GM19043 (cell line): ENCODE measurements at regions not wholly inside any gene's neighbourhood (a gene's known extent, or its start where the extent isn't known, plus 50 kb on each side); places are given as distances from the start of the nearest gene placed in this dataset.

Experiments
- ATAC-seq: cut with Tn5 transposase; IDR thresholded peaks from one replicate; pipeline ENCODE4 v1.9.1; 2021; ENCODE audit warnings: low read depth; ENCODE audit not compliant: unreplicated experiment

GRCh38 chr3:43783987-43784639 is 93.4 kb downstream of the ABHD5 start:
- no peak for ATAC-seq

- no peak for ATAC-seq
These were observed 93.9 kb downstream of the ABHD5 start for GRCh38 chr3:43784640-43785011.

GRCh38 chr3:43785551-43785950 is 94.8 kb downstream of the ABHD5 start:
- ATAC-seq, result no peak

- ATAC-seq, result no peak
These were observed 95.4 kb downstream of the ABHD5 start for GRCh38 chr3:43786102-43786501.

GRCh38 chr3:43786526-43787305 is 96.0 kb downstream of the ABHD5 start:
- ATAC-seq, result no peak

- no peak for ATAC-seq
These were observed 96.6 kb downstream of the ABHD5 start for GRCh38 chr3:43787330-43787729.

- ATAC-seq, result no peak
These were observed 98.3 kb downstream of the ABHD5 start for GRCh38 chr3:43789028-43789427.

- ATAC-seq, result no peak
These were observed 99.3 kb downstream of the ABHD5 start for GRCh38 chr3:43790060-43790459.

GRCh38 chr3:43790476-43790875 is 99.7 kb downstream of the ABHD5 start:
- ATAC-seq, result no peak

- ATAC-seq, result no peak
These were observed 100.5 kb downstream of the ABHD5 start for GRCh38 chr3:43791246-43791645.

- no peak for ATAC-seq
These were observed 102.2 kb downstream of the ABHD5 start for GRCh38 chr3:43792904-43793303.

- no peak for ATAC-seq
These were observed 103.1 kb downstream of the ABHD5 start for GRCh38 chr3:43793648-43794372.

- ATAC-seq, result no peak
These were observed 104.0 kb downstream of the ABHD5 start for GRCh38 chr3:43794776-43795175.

- ATAC-seq, result no peak
These were observed 104.8 kb downstream of the ABHD5 start for GRCh38 chr3:43795491-43795890.

- no peak for ATAC-seq
These were observed 105.4 kb downstream of the ABHD5 start for GRCh38 chr3:43796041-43796596.

- no peak for ATAC-seq
These were observed 107.1 kb downstream of the ABHD5 start for GRCh38 chr3:43797794-43798193.

GRCh38 chr3:43810797-43811196 is 120.1 kb downstream of the ABHD5 start:
- ATAC-seq, result no peak

GRCh38 chr3:43814461-43814860 is 123.7 kb downstream of the ABHD5 start:
- ATAC-seq, result no peak

- ATAC-seq, result no peak
These were observed 125.6 kb downstream of the ABHD5 start for GRCh38 chr3:43816372-43816771.

- no peak for ATAC-seq
These were observed 126.3 kb downstream of the ABHD5 start for GRCh38 chr3:43817064-43817463.

- no peak for ATAC-seq
These were observed 127.1 kb downstream of the ABHD5 start for GRCh38 chr3:43817825-43818224.
